IPS-15b (cell line): ENCODE measurements at regions not wholly inside any gene's neighbourhood (a gene's known extent, or its start where the extent isn't known, plus 50 kb on each side); places are given as distances from the start of the nearest gene placed in this dataset.
"Not testable (repeated sequence)": the region's sequence is repeated elsewhere in the genome, so short reads cannot be mapped to it uniquely, and the experiment has no call there.

Experiments
- H3K27me3 ChIP-seq: one replicate; pipeline ENCODE4 v1.6.1; 2013; ENCODE audit warnings: low read length; ENCODE audit not compliant: control insufficient read depth, insufficient read depth
- H3K36me3 ChIP-seq: one replicate; pipeline ENCODE4 v1.6.1; 2013; ENCODE audit warnings: low read length; ENCODE audit not compliant: control insufficient read depth, insufficient read depth
- H3K4me1 ChIP-seq: one replicate; pipeline ENCODE4 v1.6.1; 2013; ENCODE audit warnings: mild to moderate bottlenecking, low read length; ENCODE audit not compliant: control insufficient read depth, insufficient read depth
- H3K4me3 ChIP-seq: one replicate; pipeline ENCODE4 v1.5.1; 2013; ENCODE audit warnings: low read depth, low read length
- H3K9ac ChIP-seq: one replicate; pipeline ENCODE4 v1.6.1; 2013; ENCODE audit warnings: low read depth, mild to moderate bottlenecking, low read length
- H3K9me3 ChIP-seq: one replicate; pipeline ENCODE4 v1.6.1; 2013; ENCODE audit warnings: mild to moderate bottlenecking, low read length; ENCODE audit not compliant: control insufficient read depth, insufficient read depth

- H3K36me3 ChIP-seq = no peaks in the 10 kb centered on the region
- no peaks in the 10 kb centered on the region for H3K4me1 ChIP-seq
- no peaks in the 10 kb centered on the region for H3K27me3 ChIP-seq
- no peak overlapping the region for H3K4me3 ChIP-seq
- no peaks in the 10 kb centered on the region for H3K9me3 ChIP-seq
- no peak overlapping the region for H3K9ac ChIP-seq
These were observed 2190.5 kb upstream of the RAG2 start for GRCh38 chr11:38788561-38788960.

GRCh38 chr11:38784164-38784563 lies 2186.1 kb upstream of the RAG2 start:
- Histone ChIP-seq H3K4me1 (no peaks in the 10 kb centered on the region), H3K9ac (no peak overlapping the region), H3K27me3 (no peaks in the 10 kb centered on the region), H3K36me3 (no peaks in the 10 kb centered on the region), H3K9me3 (no peaks in the 10 kb centered on the region), H3K4me3 (no peak overlapping the region)

- H3K9me3 ChIP-seq = no peaks in the 10 kb centered on the region
- no peaks in the 10 kb centered on the region for H3K27me3 ChIP-seq
- no peaks in the 10 kb centered on the region for H3K36me3 ChIP-seq
- no peak overlapping the region for H3K9ac ChIP-seq
- no peak overlapping the region for H3K4me3 ChIP-seq
- H3K4me1 ChIP-seq = no peaks in the 10 kb centered on the region
These were observed 2168.8 kb upstream of the RAG2 start for GRCh38 chr11:38766796-38767195.

GRCh38 chr11:38759394-38759793 lies 2161.4 kb upstream of the RAG2 start:
- H3K36me3 ChIP-seq = no peaks in the 10 kb centered on the region
- H3K9ac ChIP-seq = no peak overlapping the region
- H3K4me3 ChIP-seq = no peak overlapping the region
- H3K27me3 ChIP-seq = no peaks in the 10 kb centered on the region
- no peaks in the 10 kb centered on the region for H3K4me1 ChIP-seq
- H3K9me3 ChIP-seq = no peaks in the 10 kb centered on the region

- Histone ChIP-seq H3K4me3 (no peak overlapping the region), H3K9me3 (no peaks in the 10 kb centered on the region), H3K4me1 (no peaks in the 10 kb centered on the region), H3K36me3 (no peaks in the 10 kb centered on the region), H3K9ac (no peak overlapping the region), H3K27me3 (no peaks in the 10 kb centered on the region)
These were observed 2158.5 kb upstream of the RAG2 start for GRCh38 chr11:38756537-38756936.

- H3K9me3 ChIP-seq = no peaks in the 10 kb centered on the region
- no peak overlapping the region for H3K4me3 ChIP-seq
- H3K27me3 ChIP-seq = no peaks in the 10 kb centered on the region
- no peak overlapping the region for H3K9ac ChIP-seq
- H3K4me1 ChIP-seq = no peaks in the 10 kb centered on the region
- no peaks in the 10 kb centered on the region for H3K36me3 ChIP-seq
These were observed 2153.4 kb upstream of the RAG2 start for GRCh38 chr11:38751421-38751820.

GRCh38 chr11:38746516-38746915 lies 2148.5 kb upstream of the RAG2 start:
- H3K36me3 ChIP-seq, H3K9ac ChIP-seq, H3K4me3 ChIP-seq, H3K9me3 ChIP-seq, H3K27me3 ChIP-seq, H3K4me1 ChIP-seq: not testable (repeated sequence)

- no peaks in the 10 kb centered on the region for H3K27me3 ChIP-seq
- H3K9me3 ChIP-seq = no peaks in the 10 kb centered on the region
- H3K9ac ChIP-seq = no peak overlapping the region
- no peaks in the 10 kb centered on the region for H3K4me1 ChIP-seq
- H3K36me3 ChIP-seq = no peaks in the 10 kb centered on the region
- H3K4me3 ChIP-seq = no peak overlapping the region
These were observed 2125.3 kb upstream of the RAG2 start for GRCh38 chr11:38723361-38723760.

- Histone ChIP-seq H3K4me1 (no peaks in the 10 kb centered on the region), H3K9me3 (no peaks in the 10 kb centered on the region), H3K27me3 (no peaks in the 10 kb centered on the region), H3K36me3 (no peaks in the 10 kb centered on the region), H3K4me3 (no peak overlapping the region), H3K9ac (no peak overlapping the region)
These were observed 2123.7 kb upstream of the RAG2 start for GRCh38 chr11:38721586-38722315.

GRCh38 chr11:38718659-38719058 lies 2120.6 kb upstream of the RAG2 start:
- Histone ChIP-seq H3K9me3 (no peaks in the 10 kb centered on the region), H3K27me3 (no peaks in the 10 kb centered on the region), H3K9ac (no peak overlapping the region), H3K4me1 (no peaks in the 10 kb centered on the region), H3K36me3 (no peaks in the 10 kb centered on the region), H3K4me3 (no peak overlapping the region)

- Histone ChIP-seq H3K27me3 (no peaks in the 10 kb centered on the region), H3K4me1 (no peaks in the 10 kb centered on the region), H3K36me3 (no peaks in the 10 kb centered on the region)
These were observed 2120.0 kb upstream of the RAG2 start for GRCh38 chr11:38718049-38718448.

GRCh38 chr11:38711110-38711509 lies 2113.1 kb upstream of the RAG2 start:
- Histone ChIP-seq H3K27me3 (no peaks in the 10 kb centered on the region), H3K36me3 (no peaks in the 10 kb centered on the region), H3K9me3 (no peaks in the 10 kb centered on the region), H3K4me3 (no peak overlapping the region), H3K4me1 (no peaks in the 10 kb centered on the region), H3K9ac (no peak overlapping the region)

More at GRCh38 chr11:38718049-38718448, 2120.0 kb upstream of the RAG2 start:
- Histone ChIP-seq H3K4me3 (no peak overlapping the region), H3K9me3 (no peaks in the 10 kb centered on the region), H3K9ac (no peak overlapping the region)
